Fibroblast of peridontal ligament (primary cell): ENCODE measurements at regions not wholly inside any gene's neighbourhood (a gene's known extent, or its start where the extent isn't known, plus 50 kb on each side); places are given as distances from the start of the nearest gene placed in this dataset.

ENCODE experiments used
- DNase-seq: peaks from one replicate; pipeline ENCODE4 v3.0.0-alpha.2; 2010; ENCODE audit errors: extremely low read depth

DNA sequence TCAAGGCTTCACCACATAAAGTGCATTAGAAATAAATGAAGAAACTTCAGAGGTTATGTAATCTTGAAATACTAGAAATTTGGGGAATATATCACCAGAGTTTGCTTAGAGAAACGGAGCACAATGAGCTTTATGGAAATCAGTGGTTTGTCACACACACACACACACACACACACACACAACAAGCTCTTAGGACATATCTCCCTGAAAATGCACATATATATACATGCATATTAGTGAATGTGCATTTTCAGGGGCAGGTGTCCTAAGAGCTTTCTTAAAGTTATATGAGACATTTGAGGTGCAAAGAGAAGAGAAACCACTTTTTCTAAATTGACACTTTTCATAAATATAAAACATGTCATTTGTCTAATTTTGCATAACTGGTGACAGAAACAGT, 93.7 kb upstream of the CARD18 start:
- DNase-seq = no peak

DNA sequence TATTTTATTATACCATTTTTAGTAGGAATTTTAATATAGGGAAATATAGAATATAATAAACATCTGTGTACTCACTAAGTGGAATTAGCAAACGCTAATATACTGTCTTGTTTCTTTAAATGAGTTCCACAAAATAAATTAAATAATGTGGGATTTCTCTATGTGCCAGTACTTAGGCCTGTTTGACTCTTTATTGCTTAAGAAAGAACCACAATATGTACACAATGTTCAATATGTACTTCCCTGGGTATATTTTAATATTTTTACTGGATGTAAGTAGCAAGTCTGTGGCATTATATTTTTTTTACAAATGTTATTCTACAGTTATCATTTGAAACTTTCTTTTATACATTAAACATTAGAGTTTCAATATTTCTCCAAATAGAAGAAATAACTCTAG, 92.5 kb upstream of the CARD18 start:
- no peak for DNase-seq

DNA sequence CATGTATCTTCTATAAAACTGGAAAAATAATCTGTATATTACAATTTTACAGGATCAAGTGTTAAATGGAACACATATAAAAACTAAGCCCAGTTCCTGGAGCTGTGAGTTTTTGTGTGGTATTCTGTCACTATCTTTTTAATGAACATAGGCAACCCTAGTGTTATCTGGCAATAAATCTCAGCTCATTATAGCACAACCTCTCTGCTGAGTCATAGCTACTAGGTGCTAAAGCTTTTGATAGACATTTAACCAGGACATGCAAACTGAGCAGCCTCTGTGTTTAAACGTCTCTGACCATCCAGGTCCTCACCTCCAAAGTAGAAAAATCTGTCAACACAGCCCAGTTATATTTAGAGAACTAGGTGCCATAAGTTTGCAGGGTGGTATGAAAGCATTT, 91.0 kb upstream of the CARD18 start:
- DNase-seq = no peak

DNA sequence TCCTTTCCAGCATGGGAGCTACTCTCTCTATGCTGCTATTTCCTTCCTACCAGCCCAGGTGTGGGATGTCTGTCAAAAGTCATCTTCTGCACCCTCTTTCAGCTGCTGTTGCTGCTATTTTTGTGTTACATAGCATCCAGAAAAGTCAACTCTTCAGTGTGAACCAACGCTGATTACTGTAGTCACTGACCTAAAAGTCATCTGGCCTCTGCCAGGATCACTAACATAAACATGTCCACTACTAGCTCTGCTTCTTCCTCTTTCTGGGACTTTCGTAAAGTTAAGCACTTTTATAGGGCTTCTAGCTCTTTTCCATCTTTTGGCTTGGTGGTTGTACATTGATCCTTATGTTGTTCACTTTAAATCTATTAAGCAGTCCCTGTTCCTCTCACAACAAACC, 90.2 kb upstream of the CARD18 start:
- peak; percentile 39 for DNase-seq

DNA sequence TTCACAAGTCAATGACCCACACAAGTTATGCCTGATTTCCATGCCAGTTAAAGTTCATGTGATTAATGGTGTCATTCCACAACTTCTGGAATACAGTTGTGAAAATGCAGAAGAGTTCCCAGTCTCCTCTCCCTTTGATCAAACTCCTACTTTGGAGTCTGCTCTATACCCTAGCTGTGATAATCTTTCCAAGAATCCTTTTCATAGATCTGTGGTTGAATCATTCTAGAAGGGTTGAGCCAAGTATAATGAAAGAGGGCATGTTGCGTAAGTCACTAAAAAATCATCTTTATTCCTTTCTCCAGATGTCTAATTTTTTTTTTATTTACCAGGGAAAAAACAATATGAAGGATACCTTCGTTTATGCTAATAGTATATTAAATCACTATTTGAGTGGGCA, 89.7 kb upstream of the CARD18 start:
- DNase-seq = peak; percentile 93

DNA sequence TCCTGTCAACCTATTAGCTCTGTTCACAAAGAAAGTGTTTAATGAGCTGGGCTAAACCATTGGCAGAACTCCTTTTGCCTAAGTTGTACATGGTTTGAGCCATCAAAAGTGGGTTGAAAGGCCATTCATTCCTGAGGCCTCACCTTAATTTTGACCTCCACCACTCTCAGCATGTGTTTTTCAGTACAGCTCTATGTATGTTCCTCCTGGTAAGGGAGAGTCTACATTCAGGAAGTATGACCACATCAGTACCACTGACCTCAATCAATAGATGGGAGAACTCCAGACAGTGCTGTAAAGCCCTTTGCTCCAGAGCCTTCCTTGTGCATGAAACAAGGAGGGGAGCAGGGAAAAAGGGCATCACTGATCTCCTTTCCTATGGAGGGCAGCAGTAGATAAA, 87.8 kb upstream of the CARD18 start:
- no peak for DNase-seq

DNA sequence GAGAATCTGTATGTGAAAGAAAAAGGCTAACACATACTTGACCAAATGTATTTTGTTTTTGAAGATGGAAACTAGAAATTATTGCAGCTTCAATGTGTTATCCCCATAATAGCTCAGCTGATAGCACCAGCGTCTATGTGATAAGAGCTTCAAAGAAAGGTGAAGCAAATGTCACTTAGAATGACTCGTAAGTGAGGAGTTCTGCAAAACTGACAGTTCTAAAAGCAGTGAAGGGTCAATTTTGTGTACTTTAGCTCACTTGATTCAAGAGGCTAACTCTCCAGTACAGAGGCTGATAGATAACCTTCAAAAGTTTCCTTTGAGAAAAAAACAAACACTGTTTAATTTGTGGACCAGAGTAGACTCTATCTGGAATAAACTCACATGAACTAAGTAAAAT, 87.2 kb upstream of the CARD18 start:
- no peak for DNase-seq

DNA sequence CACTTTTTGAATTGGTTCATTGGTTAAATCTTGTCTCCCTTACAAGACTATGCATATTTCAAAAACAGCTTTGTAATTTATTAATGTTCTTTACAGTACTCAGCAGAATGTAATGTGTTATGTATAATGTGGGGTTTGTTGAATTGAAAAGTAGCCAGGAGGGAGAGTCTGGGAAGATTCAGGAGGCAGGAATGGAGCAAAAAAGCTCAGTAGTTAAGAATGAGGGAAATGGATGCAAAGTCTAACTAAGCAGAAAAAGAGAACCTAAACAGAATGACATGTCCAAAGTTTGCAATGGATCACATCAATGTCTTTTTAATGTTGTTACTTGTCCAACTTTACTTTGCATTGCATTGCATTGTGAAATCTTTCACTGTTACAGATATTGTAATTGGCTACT, 86.5 kb upstream of the CARD18 start:
- DNase-seq = peak; percentile 44

DNA sequence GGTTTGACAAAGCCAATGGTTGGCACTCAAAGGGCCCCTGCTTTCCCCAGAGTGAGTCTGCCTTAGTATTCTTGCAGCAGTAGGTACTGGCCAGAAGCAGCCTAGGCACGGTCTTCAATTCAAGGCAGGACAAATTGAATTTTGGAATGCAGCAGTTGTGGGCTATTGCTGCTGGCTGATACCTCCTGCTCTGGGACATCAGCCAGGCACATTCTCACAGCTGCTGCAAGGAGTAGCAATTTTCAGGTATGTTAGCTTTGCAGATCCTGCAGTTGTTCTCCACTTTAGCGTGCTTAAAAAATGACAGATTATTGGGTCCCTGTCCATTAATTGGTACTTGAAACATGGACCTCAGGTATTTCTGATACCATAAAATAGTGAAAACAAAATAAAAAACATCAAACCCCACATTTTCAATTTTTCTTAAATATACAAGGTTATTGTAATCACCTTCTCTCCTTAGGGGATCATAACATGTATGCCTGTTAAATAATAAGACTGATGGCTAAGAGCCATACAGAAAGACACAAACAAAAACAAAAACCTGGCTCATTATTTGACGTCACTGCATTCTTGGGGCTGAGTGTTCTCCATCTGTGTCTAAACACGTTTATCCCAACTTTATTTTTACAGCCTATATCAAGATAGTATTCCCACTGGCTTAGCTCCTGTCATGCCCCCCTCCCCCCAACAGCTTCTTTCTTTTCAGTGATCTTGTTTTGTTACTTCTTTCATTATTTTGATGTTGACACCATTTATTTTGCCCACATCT, 85.1 kb upstream of the CARD18 start:
- no peak for DNase-seq

DNA sequence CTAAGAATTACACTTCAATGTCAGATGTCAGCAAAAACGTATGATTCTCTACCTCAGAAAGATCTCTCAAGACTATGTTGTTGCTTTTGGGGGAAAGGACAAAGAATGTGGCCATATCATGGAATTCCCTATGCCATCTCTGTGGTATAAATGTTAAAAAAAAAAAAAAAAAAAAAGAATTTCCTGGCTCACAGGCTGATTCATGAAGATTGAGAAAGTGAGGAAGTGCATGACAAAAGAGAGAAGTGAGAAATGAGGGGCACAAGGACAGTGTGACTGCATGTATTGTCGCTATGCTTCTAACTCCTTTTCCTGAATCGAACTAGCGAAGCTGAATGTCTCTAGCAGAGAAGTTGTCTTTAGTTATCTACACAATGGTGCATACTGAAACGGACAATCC, 80.6 kb upstream of the CARD18 start:
- DNase-seq = no peak

DNA sequence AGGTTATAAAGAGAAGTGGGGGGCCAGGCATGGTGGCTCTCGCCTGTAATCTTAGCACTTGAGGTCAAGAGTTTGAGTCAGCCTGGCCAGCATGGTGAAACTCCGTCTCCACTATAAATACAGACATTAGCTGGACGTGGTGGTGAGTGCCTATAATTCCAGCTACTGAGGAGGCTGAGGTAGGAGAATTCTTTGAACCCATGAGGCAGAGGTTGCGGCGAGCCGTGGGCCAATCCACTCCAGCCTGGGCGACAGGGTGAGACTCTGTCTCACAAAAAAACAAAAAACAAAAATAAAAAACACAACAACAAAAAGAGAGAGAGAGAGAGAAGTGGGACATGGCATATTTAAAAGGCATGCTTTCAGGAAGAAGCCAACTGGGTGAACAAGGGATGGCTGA, 80.1 kb upstream of the CARD18 start:
- no peak for DNase-seq

DNA sequence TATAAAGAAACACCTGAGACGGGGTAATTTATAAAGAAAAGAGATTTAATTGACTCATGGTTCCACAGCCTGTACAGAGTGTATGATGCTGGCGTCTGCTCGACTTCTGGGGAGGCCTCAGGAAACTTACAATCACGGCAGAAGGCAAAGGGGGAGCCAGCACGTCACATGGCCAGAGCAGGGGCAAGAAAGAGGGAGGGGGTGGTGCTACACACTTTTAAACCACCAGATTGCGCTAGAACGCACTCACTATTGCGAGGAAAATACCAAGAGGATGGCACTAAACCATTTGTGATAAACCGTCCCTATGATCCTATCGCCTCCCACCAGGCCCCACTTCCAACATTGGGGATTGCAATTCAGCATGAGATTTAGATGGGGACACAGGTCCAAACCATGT, 79.7 kb upstream of the CARD18 start:
- no peak for DNase-seq

DNA sequence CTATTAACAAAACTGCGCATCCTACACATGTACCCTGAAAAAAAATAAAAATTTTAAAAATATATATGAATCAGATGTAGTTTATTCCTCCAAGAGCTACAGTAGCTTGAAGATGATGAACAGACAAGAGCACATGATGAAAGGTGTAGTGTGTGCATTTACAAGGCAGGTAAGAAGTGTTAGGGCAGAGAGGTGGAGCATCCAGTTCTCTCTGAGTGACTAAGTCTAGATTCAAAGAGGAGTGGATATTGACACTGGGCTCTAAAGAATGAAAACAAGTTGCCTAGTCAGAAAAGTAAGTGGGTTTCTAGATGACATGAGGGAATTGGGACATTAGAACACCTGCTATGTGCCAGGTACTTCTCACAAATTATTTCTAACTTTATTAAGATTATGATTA, 76.0 kb upstream of the CARD18 start:
- no peak for DNase-seq

DNA sequence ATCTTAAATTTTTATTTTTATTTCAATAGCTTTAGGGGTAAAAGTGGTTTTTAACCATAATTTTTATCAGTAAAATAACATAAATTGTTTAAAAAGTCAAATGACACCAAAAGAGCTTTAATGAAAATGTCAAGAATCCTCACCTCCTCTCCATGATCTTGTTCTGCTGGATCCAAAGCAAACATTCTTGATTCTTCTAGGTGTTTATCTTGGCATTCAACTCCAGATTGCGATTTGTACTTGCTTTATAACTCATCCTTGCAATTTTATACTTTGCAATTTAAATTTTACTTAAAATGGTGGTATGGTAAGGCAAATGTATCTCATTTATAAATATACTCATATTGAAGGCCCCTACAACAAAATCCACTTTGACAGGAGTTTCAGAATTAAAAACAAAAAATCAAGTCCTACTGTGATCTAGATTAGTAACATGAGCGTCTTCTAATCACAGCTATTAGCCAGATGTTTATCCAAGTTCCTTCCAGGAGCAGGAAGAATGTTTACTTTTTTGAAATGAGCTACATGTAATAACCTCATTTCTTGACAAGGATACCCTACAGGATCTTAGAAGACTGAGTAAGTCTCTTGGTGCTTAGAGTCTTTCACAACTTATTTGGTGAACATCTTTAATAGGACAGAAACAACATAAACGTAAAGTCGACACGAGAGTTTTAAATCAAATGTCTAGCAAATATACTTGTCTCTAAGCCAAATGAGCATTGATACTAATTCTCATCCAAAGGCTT, 72.4 kb upstream of the CARD18 start:
- peak; percentile 36 for DNase-seq

DNA sequence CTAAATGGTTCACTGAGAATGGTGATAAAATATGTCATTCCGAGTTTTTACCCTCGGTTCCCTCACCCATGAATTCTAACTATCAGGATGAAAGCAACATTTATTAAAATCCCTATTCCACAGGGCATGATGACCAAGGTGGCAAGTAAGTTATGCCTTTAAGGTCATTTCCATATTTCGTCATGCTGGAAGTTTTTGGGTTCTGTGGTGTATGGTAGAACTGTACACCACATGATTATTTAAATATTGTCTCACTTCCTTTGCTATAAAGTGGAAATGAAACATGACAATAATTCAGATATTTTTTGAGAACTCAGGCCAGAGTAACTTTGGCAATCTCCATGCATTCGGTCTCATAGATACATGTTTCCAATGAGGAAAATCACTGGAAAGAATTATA, 68.5 kb upstream of the CARD18 start:
- DNase-seq = no peak

DNA sequence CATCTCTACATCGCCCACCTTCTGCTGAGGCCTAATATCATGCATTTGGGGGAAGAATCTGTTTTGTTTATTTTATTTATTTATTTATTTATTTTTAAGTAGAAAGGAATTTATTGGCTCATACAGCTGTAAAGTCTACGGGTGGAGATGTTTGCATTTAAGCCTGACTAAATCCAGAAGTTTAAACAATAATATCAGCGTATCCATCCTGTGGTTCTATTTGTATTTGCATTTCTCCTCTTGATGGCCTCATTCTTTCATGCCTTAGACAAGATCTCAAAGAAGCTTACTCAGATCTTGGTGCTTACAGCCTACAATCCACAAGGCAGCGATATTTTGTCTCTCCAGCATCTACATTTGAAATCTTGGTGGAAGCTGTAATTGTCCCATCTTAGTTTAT, 67.1 kb upstream of the CARD18 start:
- no peak for DNase-seq

DNA sequence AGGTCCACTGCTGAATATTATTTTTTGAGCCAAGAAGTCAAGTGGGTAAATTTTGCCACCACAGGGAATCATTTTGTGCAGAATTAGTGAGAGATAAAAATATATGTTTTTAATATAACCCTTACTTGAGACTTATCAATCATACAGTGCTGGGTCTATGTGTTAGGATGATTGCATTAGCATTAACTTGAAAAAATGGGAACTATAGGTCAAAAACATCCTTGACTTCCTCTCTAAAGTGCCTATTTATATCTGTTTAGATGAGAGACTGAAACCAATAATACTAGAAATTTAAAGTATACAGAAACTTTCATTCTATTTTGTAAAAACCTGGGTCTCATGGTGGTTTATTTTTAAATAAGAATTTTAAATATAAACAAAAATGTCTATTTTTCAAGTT, 65.1 kb upstream of the CARD18 start:
- no peak for DNase-seq

DNA sequence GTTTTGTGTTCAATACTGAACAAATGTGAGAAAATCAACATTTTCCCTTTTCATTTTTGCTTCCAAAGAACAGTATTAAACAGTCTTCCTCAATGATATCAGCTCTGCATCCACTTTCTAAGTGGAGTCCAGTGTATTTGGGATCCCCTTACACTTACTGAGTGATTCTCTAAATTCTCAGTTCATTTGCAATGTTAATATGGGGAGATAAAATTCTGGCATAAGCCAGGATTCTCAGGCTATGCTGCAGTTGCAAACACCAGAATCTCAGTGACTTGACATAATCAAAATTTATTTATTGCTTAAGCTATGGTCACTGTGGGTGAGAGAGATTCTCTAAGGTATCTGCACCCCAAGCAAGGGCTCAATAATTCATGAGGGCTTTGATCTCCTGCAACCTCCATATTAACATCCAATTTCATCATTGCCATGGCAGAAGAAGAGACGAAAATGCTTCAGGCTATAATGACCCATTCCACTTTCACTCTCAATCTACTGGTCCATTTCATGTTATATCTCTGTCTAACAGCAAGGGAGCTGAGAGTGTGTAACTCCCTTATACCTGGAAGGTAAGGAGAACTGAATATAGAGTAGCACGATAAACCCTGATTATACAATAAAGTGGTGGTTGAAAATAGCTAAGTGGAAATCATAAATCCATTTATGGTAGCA, 64.1 kb upstream of the CARD18 start:
- DNase-seq = no peak

DNA sequence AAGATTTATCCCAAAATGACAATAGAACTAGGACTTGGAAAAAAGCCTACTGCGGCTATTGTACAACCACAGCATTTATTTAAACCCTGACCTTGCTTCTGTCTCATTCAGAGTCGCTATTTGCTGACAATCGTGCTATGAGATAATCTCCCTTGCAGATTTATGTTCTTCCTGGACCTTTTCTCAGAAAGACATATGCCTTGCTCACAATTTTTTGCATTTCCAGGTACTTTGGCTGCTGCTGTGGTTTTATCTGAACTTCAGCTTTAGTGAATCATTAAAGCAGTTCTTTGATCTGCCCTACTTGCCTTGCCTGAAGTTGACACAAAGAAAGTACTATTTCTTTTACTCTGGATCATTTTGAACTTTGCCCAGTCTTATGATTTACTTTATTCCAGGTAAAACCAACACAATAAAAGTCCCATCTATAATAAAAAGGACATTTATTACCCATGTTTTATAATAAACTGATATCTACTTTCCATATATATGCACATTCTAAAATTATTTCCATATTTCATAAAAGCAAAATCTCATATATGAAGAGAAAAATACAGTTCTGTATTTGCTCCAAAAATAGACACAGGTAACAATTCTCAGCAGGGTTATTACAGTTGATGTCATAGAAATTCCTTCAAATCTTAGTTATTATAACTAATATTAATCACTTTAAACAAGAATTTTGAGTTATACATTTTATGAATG, 63.4 kb upstream of the CARD18 start:
- no peak for DNase-seq

DNA sequence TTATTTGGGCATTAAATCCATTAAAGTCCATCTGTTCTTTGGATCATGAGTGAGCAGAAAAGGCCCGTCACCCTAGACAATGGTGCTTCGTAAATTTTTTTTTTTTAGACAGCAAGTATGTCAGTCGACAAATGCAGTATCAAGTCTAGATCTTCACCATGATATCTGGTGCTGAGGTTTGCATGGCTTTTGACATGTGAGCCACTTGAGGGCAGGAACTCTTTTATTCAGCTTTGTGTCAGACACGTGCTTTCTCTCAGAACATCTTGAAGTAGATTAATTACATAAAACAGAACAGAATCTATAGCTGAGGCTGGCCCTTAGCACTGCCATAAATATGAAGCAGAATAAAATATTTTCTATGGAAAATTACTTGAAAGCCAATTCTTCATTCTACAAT, 62.9 kb upstream of the CARD18 start:
- DNase-seq = no peak

DNA sequence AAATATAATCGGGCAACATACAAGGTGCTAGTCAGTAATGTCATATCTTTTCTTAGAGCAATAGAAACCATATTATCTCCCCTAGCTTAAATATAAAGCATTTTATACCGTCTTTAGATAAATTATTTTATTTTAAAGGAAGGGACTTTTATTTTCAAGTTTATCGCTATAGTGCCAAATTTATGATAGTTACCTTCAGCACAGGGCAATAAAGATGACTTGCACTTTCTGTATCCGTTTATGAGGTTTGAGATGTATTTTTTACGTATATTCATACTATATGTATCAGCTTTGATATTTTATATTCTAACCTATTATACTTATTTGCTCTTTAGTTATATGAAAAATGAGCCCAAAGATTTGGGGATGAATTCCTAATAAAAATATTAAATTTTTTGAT, 61.6 kb upstream of the CARD18 start:
- DNase-seq = no peak

DNA sequence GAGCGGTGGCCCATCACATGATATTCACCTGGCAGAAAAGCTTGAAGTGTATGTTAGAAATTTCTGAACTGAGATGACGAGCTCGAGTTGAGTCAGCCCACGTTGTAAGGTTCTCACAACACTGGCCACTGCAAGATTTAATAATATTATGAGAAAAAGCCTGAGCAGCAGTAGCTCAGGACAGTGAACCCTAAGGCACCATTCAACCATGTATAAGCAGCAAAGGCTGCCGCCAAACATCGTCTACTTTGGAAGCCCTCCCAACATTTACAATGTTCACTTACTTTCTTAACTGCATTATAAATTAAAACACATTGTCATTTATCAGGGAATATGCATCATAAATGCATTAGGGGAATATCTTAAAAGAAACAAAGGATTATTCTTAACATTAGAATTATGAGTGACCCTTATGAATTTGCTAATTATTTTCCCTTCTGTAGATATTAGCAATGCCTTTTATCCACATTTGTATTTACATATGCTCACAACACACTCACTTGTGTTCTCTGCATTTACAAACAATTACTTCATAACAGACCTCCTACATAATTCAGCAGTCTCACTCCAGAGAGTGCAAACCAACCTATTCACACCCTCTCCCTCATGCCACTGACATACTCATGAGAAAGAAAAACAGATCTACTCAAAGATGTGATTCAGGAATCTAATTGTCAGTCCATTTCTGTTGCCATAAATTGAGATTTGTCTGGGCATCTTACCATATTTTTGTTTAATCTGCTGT, 57.7 kb upstream of the CARD18 start:
- no peak for DNase-seq
